HG03460 (cell line): ENCODE measurements at regions not wholly inside any gene's neighbourhood (a gene's known extent, or its start where the extent isn't known, plus 50 kb on each side); places are given as distances from the start of the nearest gene placed in this dataset.

ENCODE experiments used
- ATAC-seq: cut with Tn5 transposase; IDR thresholded peaks from one replicate; pipeline ENCODE4 v1.9.1; 2021; ENCODE audit not compliant: unreplicated experiment

DNA sequence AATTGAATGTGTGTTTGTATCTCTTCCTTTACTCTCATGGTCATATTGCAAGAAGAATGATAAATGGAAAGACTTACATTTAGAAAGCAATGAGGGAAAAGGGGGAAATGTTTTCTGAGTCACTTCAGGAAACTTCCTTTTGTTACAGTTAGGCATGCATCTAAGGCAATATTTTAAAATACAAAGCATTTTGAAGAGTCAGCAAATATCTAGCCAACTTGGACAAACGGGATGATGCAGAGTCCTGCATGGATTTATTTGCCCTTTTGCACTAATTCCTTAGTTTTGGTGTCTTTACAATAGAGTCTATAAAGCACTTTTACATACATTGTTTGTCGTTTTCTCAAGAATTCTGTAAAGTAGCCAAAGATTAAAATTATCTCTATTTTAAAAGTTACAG lies 286.2 kb upstream of the UBE2E2 start:
- no peak for ATAC-seq

DNA sequence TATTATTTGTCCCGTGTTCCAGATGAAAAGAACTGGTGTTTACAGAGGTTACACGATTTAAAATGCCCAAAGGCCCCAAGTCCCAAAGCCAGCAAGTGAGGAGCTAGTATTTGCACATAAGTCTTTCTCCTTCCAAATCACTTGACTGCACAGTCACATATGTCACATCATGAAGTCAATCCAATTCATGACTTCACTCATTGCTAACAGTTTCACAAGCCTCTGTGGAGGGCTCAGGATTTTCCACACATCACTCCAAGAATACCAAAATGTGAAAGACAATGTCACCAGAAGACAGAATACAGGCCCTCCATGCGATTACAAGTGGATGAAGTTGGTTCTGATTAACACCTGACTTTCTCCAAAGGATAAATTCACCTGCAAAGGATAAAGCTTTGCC lies 283.1 kb upstream of the UBE2E2 start:
- no peak for ATAC-seq

DNA sequence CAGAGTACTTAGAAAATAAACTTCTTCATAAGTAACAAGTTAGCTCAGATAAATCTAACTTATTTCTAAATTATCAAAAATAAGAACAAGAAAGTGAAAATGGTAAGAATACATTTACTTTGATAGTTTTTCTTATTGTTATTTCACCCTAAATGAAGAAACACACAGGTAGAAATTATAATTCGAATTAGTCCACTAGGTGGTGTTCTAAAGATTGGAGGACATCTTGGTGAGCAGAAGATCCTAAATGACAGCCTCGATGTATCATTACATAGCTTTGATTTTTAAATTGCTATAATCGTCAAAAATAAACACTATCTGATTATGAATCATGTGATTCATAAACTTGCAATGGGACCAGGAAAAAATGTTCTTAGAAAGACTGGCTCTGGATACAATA lies 280.8 kb upstream of the UBE2E2 start:
- no peak for ATAC-seq

- no peak for ATAC-seq
Observed at GRCh38 chr3:22923711-22924110, 279.4 kb upstream of the UBE2E2 start.

DNA sequence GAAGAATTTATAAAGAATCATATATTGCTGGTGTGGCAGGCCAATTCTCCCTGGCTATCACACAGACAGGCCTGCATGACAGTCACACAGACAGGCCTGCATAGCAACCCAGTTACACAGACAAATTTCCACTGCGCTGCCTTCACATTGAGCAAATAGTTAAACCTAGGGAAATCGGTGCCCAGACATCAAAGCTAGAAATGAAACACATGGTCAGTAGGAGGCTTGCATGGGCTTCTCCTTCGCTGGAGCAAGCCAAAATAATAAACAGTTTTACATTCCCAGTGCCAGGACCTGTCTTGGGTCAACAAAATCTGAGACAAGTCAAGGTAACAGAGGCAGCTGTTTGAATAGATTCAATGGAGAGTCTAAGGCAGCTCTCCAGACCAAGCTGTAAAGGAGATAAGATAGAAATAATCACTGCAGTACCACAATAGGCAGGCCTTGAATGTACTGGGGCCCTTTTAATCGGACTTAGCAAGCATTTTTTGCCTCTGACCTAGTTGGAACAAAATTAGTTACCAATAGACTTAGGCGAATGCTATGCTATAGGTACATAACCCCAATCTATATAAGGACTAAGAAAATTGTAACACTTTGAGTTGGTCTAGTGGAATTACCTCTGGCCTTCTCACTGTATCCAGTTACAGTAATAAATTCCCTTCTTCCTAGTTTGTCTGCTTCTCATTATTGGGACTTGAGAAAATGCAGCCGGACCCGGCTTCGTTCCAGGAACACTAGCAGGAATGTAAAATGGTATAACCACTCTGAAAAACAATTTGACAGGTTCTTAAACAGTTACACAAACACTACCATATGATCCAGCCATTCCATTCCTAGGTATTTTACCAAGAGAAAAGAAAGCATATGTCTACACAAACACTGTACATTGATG lies 274.7 kb upstream of the UBE2E2 start:
- ATAC-seq = no peak

- ATAC-seq = no peak
Observed at GRCh38 chr3:22933051-22933840, 269.9 kb upstream of the UBE2E2 start.

- no peak for ATAC-seq
Observed at GRCh38 chr3:22933841-22934116, 269.3 kb upstream of the UBE2E2 start.

GRCh38 chr3:22935040-22935439 lies 268.1 kb upstream of the UBE2E2 start:
- ATAC-seq = no peak

DNA sequence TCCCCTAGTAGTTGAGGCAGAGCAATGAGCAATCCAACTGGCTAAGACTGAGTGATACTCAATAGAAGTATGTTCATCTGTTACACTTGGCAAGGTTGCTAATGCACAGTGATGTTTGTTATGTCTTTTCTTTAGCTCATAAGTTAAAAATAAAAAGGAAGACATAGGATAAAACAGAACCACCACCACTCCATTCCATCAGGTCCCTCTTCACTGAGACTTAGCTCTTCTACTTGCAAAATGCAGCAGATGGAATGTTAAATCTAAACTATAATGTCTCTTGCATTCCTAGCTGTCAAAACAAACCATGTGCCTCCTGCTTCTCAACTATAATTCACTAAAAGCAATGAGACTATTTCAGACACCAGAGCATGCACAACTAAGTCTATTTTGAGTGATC lies 265.6 kb upstream of the UBE2E2 start:
- ATAC-seq = no peak

- no peak for ATAC-seq
Observed at GRCh38 chr3:22938739-22939138, 264.4 kb upstream of the UBE2E2 start.

DNA sequence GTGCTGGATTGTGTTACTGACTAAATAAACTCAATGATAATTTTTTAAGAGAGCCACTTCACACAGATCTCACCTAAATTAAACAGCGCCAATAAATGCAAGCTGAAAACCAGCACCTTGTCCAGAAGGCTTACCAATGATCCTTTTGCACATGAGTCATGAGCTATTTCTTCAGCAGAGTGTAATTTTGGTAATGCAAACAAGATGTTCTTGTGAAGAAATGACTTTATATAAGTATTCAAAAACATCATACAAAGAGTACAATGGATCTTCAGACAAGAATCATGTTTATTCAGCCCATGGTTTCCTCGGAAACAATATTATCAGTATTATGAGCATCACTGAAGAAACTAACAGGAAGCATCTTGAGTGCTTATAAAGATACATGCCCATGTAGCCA lies 263.8 kb upstream of the UBE2E2 start:
- no peak for ATAC-seq

DNA sequence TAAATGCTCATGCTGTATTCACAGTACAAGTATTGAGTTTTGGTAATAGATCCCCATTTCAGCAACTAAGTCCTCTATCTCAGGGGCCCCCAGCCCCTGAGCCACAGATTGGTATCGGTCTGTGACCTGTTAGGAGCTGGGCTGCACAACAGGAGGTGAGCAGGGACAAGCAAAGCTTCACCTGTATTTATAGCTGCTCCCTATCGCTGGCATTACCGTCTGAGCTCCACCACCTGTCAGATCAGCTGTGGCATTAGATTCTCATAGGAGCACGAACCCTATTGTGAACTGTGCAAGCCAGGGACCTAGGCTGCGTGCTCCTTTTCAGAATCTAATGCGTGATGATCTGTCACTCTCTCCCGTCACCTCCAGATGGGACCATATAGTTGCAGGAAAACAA lies 262.8 kb upstream of the UBE2E2 start:
- no peak for ATAC-seq

DNA sequence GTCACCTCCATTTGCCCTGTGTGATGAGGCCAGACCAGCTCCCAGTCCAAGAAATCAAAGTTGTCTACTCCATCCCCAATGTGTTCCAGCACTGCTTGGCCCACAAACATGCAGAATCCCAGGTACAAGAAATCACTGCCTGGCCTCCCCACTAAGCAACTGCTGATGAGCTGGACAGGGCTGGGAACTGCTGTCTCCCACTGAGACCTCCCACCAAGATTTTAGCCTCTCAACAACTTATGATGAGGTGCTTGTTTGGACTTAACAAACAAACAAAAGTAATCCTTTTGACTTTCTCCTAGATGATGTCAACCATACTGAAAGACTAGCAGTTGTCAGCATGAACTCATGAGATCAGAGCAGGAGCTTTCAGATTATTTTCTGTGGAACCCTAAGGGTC lies 260.1 kb upstream of the UBE2E2 start:
- ATAC-seq = no peak

GRCh38 chr3:22947851-22948250 lies 255.3 kb upstream of the UBE2E2 start:
- ATAC-seq = no peak

DNA sequence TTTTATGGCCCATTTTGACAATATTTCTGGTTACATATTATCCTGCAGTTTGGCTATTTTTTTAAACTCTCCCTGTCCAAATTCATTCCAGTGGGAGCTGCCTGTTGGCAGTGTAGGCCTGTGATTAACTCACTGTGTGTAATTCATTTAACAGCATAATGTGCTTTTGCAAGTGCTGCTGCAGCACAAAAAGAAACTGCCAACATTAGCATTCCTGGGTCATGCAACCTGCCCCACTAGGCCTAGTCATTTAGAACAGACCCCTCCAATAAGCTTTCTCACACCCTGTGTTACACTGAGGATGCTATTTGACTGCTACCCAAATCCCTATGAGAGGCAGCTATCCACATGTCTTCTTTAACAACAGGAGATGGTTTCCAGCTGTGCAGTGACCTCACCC lies 251.2 kb upstream of the UBE2E2 start:
- no peak for ATAC-seq

DNA sequence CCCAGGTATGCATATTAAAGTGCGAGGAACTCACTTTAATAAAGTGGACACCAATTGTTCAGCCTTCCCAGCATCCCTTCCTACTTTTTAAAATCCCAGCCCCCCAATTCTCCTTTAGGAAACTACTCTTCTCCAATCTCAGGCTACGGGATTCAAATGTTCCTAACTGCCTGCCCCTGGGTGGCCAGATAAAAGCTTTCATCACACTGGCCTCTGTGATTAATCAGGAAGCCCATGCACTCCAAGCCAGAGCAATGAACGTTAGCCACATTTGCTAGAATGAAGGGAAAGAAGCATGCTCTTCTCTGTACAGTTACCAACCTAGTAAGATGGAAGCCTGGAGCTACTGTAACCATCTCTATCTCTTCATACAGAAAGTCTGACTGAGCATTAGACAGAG lies 250.3 kb upstream of the UBE2E2 start:
- no peak for ATAC-seq

DNA sequence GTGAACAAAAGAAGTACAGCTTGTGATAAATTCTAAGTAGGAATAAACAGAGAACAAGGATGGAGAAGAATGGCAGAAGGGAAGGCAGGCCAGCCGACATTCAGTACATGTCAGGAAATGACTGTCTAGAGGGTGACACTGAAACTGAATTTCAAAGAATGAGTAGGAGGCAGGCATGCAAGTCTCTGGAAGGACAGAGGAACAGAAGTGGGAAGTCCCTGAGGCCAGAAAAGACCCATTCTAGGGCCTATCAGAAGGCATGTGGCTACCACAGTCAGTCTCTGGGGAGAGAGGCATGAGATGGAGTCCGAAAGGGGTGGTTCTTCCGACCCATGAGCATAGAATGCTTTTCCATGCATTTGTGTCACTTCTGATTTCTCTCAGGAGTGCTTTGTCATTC lies 243.5 kb upstream of the UBE2E2 start:
- peak; percentile 84 for ATAC-seq

DNA sequence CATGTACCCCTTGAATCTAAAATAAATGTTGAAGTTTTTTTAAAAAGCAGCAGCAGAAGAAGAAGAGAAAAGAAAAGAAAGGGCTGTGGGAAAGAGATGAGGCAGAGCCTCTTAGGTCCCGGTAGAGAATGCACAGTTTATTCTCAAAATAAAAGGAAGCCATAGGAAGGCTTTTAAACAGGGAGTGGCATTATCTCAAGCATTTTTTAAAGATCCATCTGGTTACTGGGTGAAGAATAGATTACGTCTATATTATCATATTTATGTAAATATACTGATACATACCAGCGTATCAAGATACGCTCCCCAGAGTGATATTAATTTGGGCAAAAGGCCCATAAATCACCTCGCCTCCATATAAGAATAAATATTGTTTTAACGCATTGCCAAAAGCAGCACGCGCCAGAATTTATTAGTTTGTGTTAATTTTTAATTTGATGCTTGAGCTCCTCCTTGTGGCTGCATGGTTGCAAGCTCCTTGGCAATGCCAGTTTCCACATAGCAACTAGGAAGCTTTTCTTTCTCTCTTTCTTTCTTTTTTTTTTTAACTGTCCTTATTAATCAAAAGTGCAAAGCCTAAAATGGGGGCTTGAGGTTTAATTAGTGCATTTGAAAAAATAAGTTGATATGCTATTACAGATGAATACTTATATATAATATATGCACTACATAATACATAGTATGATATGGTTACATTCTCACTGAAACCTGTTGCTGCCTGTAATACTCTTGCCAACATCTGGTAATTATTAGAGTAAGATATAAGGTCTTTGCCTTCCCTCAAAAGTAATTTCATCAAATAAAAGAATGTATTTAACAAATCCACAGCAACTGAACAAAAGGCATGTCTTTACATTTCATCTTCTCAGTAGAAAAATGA lies 242.8 kb upstream of the UBE2E2 start:
- no peak for ATAC-seq

DNA sequence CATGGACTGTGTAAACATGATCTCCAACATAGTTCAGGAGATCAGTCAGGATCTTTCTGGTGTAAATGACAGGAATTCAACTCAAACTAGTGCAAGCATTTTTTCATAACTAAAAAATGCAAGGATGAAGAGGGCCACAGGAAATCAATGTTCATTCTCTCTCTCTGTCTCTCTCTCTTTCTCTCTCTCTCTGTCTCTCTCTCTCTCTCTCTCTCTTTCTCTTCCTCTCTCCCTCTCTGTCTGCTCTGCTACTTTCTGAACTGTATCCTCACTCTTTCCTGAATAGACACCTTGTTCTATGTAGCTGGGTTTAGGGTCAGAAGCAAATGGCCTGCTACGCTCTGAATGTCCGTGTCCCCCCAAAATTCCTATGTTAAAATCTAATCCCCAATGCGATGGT lies 240.9 kb upstream of the UBE2E2 start:
- ATAC-seq = no peak

DNA sequence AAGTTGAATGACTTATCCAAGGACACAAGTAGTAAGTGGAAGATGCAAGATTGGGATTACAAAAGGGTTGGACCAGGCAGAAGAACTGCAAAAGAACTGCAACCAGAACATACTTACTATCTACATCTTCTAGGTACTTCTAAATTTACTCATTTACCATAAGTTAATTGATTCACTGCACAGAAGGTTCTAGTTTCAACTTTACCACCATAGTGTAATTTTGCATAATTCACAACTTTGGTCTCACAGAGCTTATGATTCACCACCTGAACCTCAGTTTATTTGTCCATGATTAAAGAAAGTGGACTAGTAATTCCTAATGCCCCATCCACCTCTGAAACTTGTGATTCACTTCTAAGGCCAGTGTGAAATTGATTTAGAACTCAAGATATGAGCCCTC lies 236.8 kb upstream of the UBE2E2 start:
- no peak for ATAC-seq

- ATAC-seq = no peak
Observed at GRCh38 chr3:22969276-22969675, 233.9 kb upstream of the UBE2E2 start.

DNA sequence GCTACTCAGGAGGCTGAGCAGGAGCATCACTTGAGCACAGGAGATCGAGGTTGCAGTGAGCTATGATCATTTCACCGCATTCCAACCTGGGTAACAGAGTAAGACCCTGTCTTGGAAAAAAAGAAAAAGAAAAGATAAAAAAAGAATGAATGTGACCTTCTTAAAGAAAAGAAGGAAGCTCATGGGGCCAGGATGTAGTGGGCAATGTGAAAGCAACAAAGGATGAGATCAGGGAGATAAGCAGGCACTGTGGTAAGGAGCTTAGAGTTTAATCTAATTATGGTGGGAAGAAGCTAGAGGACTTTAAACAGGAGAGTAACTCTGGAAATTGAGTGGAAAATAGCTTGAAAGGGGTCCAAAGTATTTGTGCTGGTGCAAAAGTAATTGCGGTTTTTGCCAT lies 231.6 kb upstream of the UBE2E2 start:
- no peak for ATAC-seq
